Lung (tissue), 11 donors: ENCODE measurements at regions not wholly inside any gene's neighbourhood (a gene's known extent, or its start where the extent isn't known, plus 50 kb on each side); places are given as distances from the start of the nearest gene placed in this dataset.

Experiments
- ATAC-seq: fragments of 200-7000 bp; cut with Tn5 transposase; one replicate; pipeline ENCODE4 v1.9.1; 2020; ENCODE audit warnings: moderate number of reproducible peaks; ENCODE audit not compliant: insufficient read depth, low FRiP score
- DNase-seq, 3 donors: peaks; one replicate each; pipeline ENCODE4 v3.0.0-alpha.2; 2013 to 2017
- H3K27ac ChIP-seq, 2 donors: one replicate each; pipeline ENCODE4 v1.5.1; 2013; ENCODE audit warnings: mild to moderate bottlenecking in 2 of 2, moderate library complexity in 2 of 2, control low read depth in 1 of 2, inconsistent platforms in 1 of 2, low read depth in 1 of 2, low read length in 1 of 2
- H3K27me3 ChIP-seq, 3 donors: one replicate each; pipeline ENCODE4 v1.5.1; 2013; ENCODE audit warnings: low read length in 2 of 3; ENCODE audit not compliant: control insufficient read depth in 3 of 3, insufficient read depth in 3 of 3
- H3K36me3 ChIP-seq, 4 donors: one replicate each; pipeline ENCODE4 v1.5.1; 2013; ENCODE audit warnings: low read length in 4 of 4, mild to moderate bottlenecking in 1 of 4, moderate library complexity in 1 of 4; ENCODE audit not compliant: control insufficient read depth in 4 of 4, insufficient read depth in 4 of 4
- H3K4me1 ChIP-seq, 5 donors: one replicate each; pipeline ENCODE4 v1.5.1; 2013; ENCODE audit warnings: low read length in 5 of 5, mild to moderate bottlenecking in 2 of 5, moderate library complexity in 1 of 5; ENCODE audit not compliant: control insufficient read depth in 5 of 5, insufficient read depth in 5 of 5
- H3K4me3 ChIP-seq: one replicate; pipeline ENCODE4 v1.5.1; 2013; ENCODE audit warnings: mild to moderate bottlenecking, control low read depth, moderate library complexity
- H3K9ac ChIP-seq, 2 donors: one replicate each; pipeline ENCODE4 v1.5.1; 2013; ENCODE audit warnings: low read length in 2 of 2, control low read depth in 1 of 2; ENCODE audit not compliant: insufficient read depth in 1 of 2
- H3K9me3 ChIP-seq, 4 donors: one replicate each; pipeline ENCODE4 v1.5.1; 2013; ENCODE audit warnings: low read length in 3 of 4, mild to moderate bottlenecking in 1 of 4, moderate library complexity in 1 of 4; ENCODE audit not compliant: control insufficient read depth in 4 of 4, insufficient read depth in 3 of 4
- CTCF ChIP-seq: IDR thresholded peaks from 2 replicates; pipeline ENCODE4 v1.5.1; 2012; ENCODE audit warnings: mild to moderate bottlenecking; ENCODE audit errors: control extremely low read depth, extremely low read depth
- WGBS, 2 donors: extraction: QIAGEN DNeasy Blood & Tissue Kit; methylation state at CpG; one replicate each; pipeline ENCODE4 v1.1.7; 2013; 5-methylcytosine and 5-hydroxymethylcytosine counted together
- donor health status: control.
- donor health status: control.
- donor health status: Bipolar disorder and iron deficiency.
- donor health status: healthy.
- donor health status: DM: yes; HTN: yes; CAD: no.

- H3K27ac ChIP-seq: no peak overlapping the region
- H3K4me1 ChIP-seq: no peaks in the 10 kb centered on the region
- DNase-seq: no peak
- 65 to 71% methylated on average over 6 of the region's 6 CpGs for WGBS, 2 donors
- H3K36me3 ChIP-seq: no peaks in the 10 kb centered on the region
- ATAC-seq: no peak
- no peaks in the 10 kb centered on the region for H3K9me3 ChIP-seq
- H3K27me3 ChIP-seq: no peaks in the 10 kb centered on the region
- no peak for TF ChIP-seq CTCF
- no peak overlapping the region for H3K9ac ChIP-seq
- no peak overlapping the region for H3K4me3 ChIP-seq
These were observed 644.1 kb downstream of the C6orf118 start for GRCh38 chr6:164665328-164665727.

DNA sequence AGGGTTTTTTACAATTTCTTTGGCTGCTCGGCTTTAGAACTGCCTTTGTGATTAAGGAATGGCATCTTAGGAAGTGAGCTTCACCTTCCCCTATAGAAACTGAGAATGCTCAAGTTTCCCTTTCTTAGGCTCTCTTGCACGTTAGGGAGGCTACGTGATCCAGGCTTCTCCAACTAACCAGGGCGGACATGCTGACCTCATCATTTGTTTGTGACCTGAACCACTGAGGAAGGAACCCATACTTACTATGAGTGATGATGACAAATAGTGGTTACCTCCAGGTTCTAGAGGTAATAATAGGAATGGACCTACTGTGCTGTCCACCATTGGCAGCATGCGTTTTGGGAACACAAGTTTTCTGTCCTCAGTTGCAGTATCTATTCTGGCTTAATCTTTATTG, 645.8 kb downstream of the C6orf118 start:
- Histone ChIP-seq H3K27ac (no peak overlapping the region), H3K4me3 (no peak overlapping the region), H3K27me3 (no peaks in the 10 kb centered on the region), H3K9ac (no peak overlapping the region), H3K36me3 (no peaks in the 10 kb centered on the region), H3K9me3 (no peaks in the 10 kb centered on the region), H3K4me1 (no peaks in the 10 kb centered on the region)
- TF ChIP-seq CTCF: no peak
- ATAC-seq: no peak
- WGBS, 2 donors: 83 to 93% methylated on average over 5 of the region's 5 CpGs
- DNase-seq: no peak

DNA sequence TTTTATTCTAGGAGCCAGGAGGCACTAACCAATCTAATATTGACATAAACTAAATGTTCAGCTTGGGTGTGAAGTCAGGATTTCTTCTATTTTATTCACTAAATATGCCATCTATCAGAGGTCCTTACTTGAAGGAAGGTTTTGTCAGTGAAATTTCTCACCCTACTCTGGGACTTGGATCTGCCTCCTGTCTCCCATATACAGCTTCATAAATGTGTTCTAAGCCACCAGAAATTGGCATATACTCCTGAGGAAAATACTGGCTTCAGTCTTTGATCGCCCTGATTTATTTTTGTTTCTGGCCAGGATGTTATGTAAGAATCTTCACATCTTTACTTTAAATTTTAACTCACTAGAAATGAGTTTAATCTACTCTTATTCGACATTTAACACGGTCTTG, 647.7 kb downstream of the C6orf118 start:
- no peak for TF ChIP-seq CTCF
- Histone ChIP-seq H3K27ac (no peak overlapping the region), H3K9ac (no peak overlapping the region), H3K9me3 (no peaks in the 10 kb centered on the region), H3K36me3 (no peaks in the 10 kb centered on the region), H3K27me3 (no peaks in the 10 kb centered on the region), H3K4me3 (no peak overlapping the region), H3K4me1 (no peaks in the 10 kb centered on the region)
- WGBS, 2 donors: 81 to 92% methylated on average over 3 of the region's 3 CpGs
- DNase-seq (no peak), ATAC-seq (no peak)

DNA sequence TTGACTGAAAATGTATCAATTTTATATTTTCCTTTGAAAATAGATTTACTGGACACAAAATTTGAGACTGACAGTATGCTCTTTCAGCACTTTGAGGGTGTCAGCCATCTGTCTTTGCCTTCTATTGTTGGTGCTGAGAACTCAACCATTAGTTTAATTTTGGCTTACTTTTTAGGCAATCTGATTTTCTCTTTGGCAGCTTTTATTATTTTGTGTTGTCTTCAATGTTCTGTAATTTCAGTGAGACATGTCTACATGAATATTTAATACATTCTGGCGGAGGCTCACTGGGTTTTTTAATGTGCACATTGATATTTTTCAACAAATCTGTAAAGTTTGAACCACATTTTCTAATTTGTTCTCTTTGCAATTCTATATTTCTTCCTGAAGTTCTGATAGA, 648.6 kb downstream of the C6orf118 start:
- DNase-seq: no peak
- Histone ChIP-seq H3K36me3 (no peaks in the 10 kb centered on the region), H3K4me3 (no peak overlapping the region), H3K9me3 (no peaks in the 10 kb centered on the region), H3K4me1 (no peaks in the 10 kb centered on the region), H3K27ac (no peak overlapping the region), H3K27me3 (no peaks in the 10 kb centered on the region), H3K9ac (no peak overlapping the region)
- no peak for TF ChIP-seq CTCF
- ATAC-seq: no peak
- WGBS, 2 donors: 84 to 88% methylated on average over 1 of the region's 1 CpG
